ENCODE measurements at regions not wholly inside any gene's neighbourhood (a gene's known extent, or its start where the extent isn't known, plus 50 kb on each side); places are given as distances from the start of the nearest gene placed in this dataset.

DNA sequence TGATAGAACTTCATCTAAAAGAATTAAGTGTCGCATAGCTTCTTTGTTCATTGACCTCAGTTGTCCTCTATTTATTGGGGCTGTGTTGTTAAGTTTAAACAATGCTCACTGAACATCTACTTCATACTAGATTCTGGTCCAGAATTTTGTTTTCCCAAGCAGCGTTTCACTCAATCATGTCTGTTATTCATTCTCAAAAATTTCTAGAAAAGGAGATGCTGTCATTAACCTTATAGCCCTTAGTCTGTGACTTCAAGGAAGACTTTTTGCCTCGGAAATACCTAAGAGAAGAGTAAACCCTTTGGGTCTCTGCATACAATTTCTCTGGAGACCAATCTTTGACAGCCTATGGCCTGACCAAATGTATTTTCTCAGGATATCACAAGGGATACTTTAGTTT is 171.7 kb downstream of the FGF1 start:
- TF ChIP-seq CTCF (IDR thresholded peaks at IDR 0.05) (no peak), POLR2A (IDR thresholded peaks at IDR 0.05) (no peak), POLR2AphosphoS5 (IDR thresholded peaks at IDR 0.05) (no peak)
